Astrocyte of the spinal cord (primary cell): ENCODE measurements at regions not wholly inside any gene's neighbourhood (a gene's known extent, or its start where the extent isn't known, plus 50 kb on each side); places are given as distances from the start of the nearest gene placed in this dataset.

Source experiments
- DNase-seq: peaks from one replicate; pipeline ENCODE4 v3.0.0; 2011; ENCODE audit warnings: low read depth, low spot score
- H3K4me3 ChIP-seq: 2 replicates; pipeline ENCODE4 v1.5.1; 2011; ENCODE audit warnings: low read depth, mild to moderate bottlenecking, low read length, moderate library complexity
- CTCF ChIP-seq: IDR thresholded peaks from 2 replicates; pipeline ENCODE4 v1.5.1; 2012; ENCODE audit warnings: low read depth, mild to moderate bottlenecking, low read length, inconsistent platforms
- in situ Hi-C: cut with HindIII; loops from 2 replicates; pipeline ENCODE4 v1.10.0; 2017; ENCODE audit warnings: low sequenced_read_pairs

GRCh38 chr4:22635692-22636091 is 57.0 kb upstream of the GBA3 start:
- TF ChIP-seq CTCF = no peak
- in situ Hi-C loops = no loop called here

GRCh38 chr4:22637306-22637705 is 55.4 kb upstream of the GBA3 start:
- no peak for DNase-seq
- no peak for TF ChIP-seq CTCF
- no peak overlapping the region for H3K4me3 ChIP-seq
- in situ Hi-C loops = no loop called here

More at GRCh38 chr4:22635692-22636091, 57.0 kb upstream of the GBA3 start:
- H3K4me3 ChIP-seq = no peak overlapping the region
- no peak for DNase-seq
